ENCODE measurements at regions not wholly inside any gene's neighbourhood (a gene's known extent, or its start where the extent isn't known, plus 50 kb on each side); places are given as distances from the start of the nearest gene placed in this dataset.

GRCh38 chr2:60675301-60675700 lies 80.8 kb upstream of the PAPOLG start:
- TF ChIP-seq GATA2 (IDR thresholded peaks at IDR 0.05; ENCODE audit: low read depth, low read length) (no peak), GATA3 (IDR thresholded peaks at IDR 0.05; ENCODE audit: low read depth, low read length) (no peak)
